ENCODE measurements at regions not wholly inside any gene's neighbourhood (a gene's known extent, or its start where the extent isn't known, plus 50 kb on each side); places are given as distances from the start of the nearest gene placed in this dataset.

GRCh38 chr13:22030321-22030720 is 359.4 kb downstream of the FGF9 start:
- POLR2A ChIA-PET, result no interaction called here
- H3K4me3 ChIP-seq (ENCODE audit: low read depth, low read length), result no peak overlapping the region
- CTCF ChIA-PET, result no interaction called here
- TF ChIP-seq CTCF (IDR thresholded peaks at IDR 0.05; ENCODE audit: insufficient read depth, low read length, missing control alignments), result no peak
- no peak for DNase-seq (ENCODE audit: low read depth, low spot score)

- CTCF ChIA-PET, result no interaction called here
- no peak overlapping the region for H3K4me3 ChIP-seq (ENCODE audit: low read depth, low read length)
- POLR2A ChIA-PET, result no interaction called here
- no peak for TF ChIP-seq CTCF (IDR thresholded peaks at IDR 0.05; ENCODE audit: insufficient read depth, low read length, missing control alignments)
- DNase-seq (ENCODE audit: low read depth, low spot score), result no peak
Measured at GRCh38 chr13:22031702-22032286, 360.9 kb downstream of the FGF9 start.

- H3K4me3 ChIP-seq (ENCODE audit: low read depth, low read length), result no peak overlapping the region
- DNase-seq (ENCODE audit: low read depth, low spot score), result no peak
- CTCF ChIA-PET, result no interaction called here
- no peak for TF ChIP-seq CTCF (IDR thresholded peaks at IDR 0.05; ENCODE audit: insufficient read depth, low read length, missing control alignments)
- POLR2A ChIA-PET, result no interaction called here
Measured at GRCh38 chr13:22032905-22033304, 362.0 kb downstream of the FGF9 start.

- DNase-seq (ENCODE audit: low read depth, low spot score), result no peak
- TF ChIP-seq CTCF (IDR thresholded peaks at IDR 0.05; ENCODE audit: insufficient read depth, low read length, missing control alignments), result no peak
- no peak overlapping the region for H3K4me3 ChIP-seq (ENCODE audit: low read depth, low read length)
- ChIA-PET CTCF (no interaction called here), POLR2A (no interaction called here)
Measured at GRCh38 chr13:22039961-22040360, 369.1 kb downstream of the FGF9 start.

GRCh38 chr13:22040810-22041364 is 370.0 kb downstream of the FGF9 start:
- TF ChIP-seq CTCF (IDR thresholded peaks at IDR 0.05; ENCODE audit: insufficient read depth, low read length, missing control alignments), result no peak
- no peak for DNase-seq (ENCODE audit: low read depth, low spot score)
- POLR2A ChIA-PET, result no interaction called here
- CTCF ChIA-PET, result no interaction called here
- no peak overlapping the region for H3K4me3 ChIP-seq (ENCODE audit: low read depth, low read length)

GRCh38 chr13:22041741-22042140 is 370.9 kb downstream of the FGF9 start:
- no peak for DNase-seq (ENCODE audit: low read depth, low spot score)
- no peak for TF ChIP-seq CTCF (IDR thresholded peaks at IDR 0.05; ENCODE audit: insufficient read depth, low read length, missing control alignments)
- CTCF ChIA-PET, result no interaction called here
- POLR2A ChIA-PET, result no interaction called here
- no peak overlapping the region for H3K4me3 ChIP-seq (ENCODE audit: low read depth, low read length)
